H1 (cell line): ENCODE measurements at regions not wholly inside any gene's neighbourhood (a gene's known extent, or its start where the extent isn't known, plus 50 kb on each side); places are given as distances from the start of the nearest gene placed in this dataset.
"Not testable (repeated sequence)": the region's sequence is repeated elsewhere in the genome, so short reads cannot be mapped to it uniquely, and the experiment has no call there.

Experiments used
- CTCF ChIA-PET: fragments of 300-600 bp; sonication (Branson Sonifier 250); formaldehyde crosslinking; loops from one replicate; lab custom pipeline; 2021; ENCODE audit not compliant: partially characterized antibody; lab: Charles Lee
- POLR2A ChIA-PET: fragments of 300-600 bp; sonication (Branson Sonifier 250); formaldehyde crosslinking; loops from one replicate; lab custom pipeline; 2021; ENCODE audit warnings: inconsistent platforms; ENCODE audit not compliant: partially characterized antibody; lab: Charles Lee
- DNase-seq, 2 experiments: peaks; one replicate each; pipeline versions ENCODE4 v3.0.0 to v3.0.0-alpha.2; 2010 to 2022; ENCODE audit warnings: low spot score in 2 of 2, low read depth in 1 of 2, mixed read lengths in 1 of 2
- FAIRE-seq: peaks from 2 replicates; lab custom pipeline; 2011; peaks lifted over from hg19 to GRCh38; lab: Jason Lieb, UNC
- H2AFZ ChIP-seq: 2 replicates; pipeline ENCODE4 v1.8.1; 2012; ENCODE audit warnings: low read length, inconsistent platforms
- H2AK5ac ChIP-seq: 2 replicates; pipeline ENCODE4 v1.6.1; 2013; ENCODE audit warnings: low read depth, low read length
- H2BK120ac ChIP-seq: replicated peaks from 2 replicates; pipeline ENCODE3; 2013; ENCODE audit warnings: low read depth, low read length, inconsistent platforms
- H2BK12ac ChIP-seq: 2 replicates; pipeline ENCODE4 v1.6.1; 2013; ENCODE audit warnings: low read depth, low read length
- H2BK15ac ChIP-seq: 2 replicates; pipeline ENCODE4 v1.6.1; 2013; ENCODE audit warnings: low read length
- H2BK20ac ChIP-seq: 2 replicates; pipeline ENCODE4 v1.6.1; 2013; ENCODE audit warnings: low read length
- H2BK5ac ChIP-seq: 2 replicates; pipeline ENCODE4 v1.6.1; 2013; ENCODE audit warnings: low read depth, low read length
- H3K14ac ChIP-seq: 2 replicates; pipeline ENCODE4 v1.6.1; 2013; ENCODE audit warnings: inconsistent platforms; ENCODE audit not compliant: insufficient read length
- H3K18ac ChIP-seq: 2 replicates; pipeline ENCODE4 v1.6.1; 2013; ENCODE audit warnings: low read length; ENCODE audit errors: extremely low read depth
- H3K23ac ChIP-seq: 2 replicates; pipeline ENCODE4 v1.6.1; 2013; ENCODE audit warnings: inconsistent platforms; ENCODE audit not compliant: insufficient read length
- H3K23me2 ChIP-seq: 2 replicates; pipeline ENCODE4 v1.6.1; 2013; ENCODE audit warnings: low read depth, low read length
- H3K27ac ChIP-seq: 2 replicates; pipeline ENCODE4 v1.6.1; 2011; ENCODE audit warnings: low read depth, low read length, inconsistent platforms
- H3K27me3 ChIP-seq, 4 experiments: replicated peaks in 1 of 4; 1 replicate in 1 of 4; 2 replicates in 3 of 4; pipeline versions ENCODE4 v1.6.1 to v1.8.1; 2011 to 2013; ENCODE audit warnings: low read length in 3 of 4, mild to moderate bottlenecking in 3 of 4, inconsistent platforms in 2 of 4, mixed read lengths in 2 of 4, moderate library complexity in 1 of 4; ENCODE audit not compliant: control insufficient read depth in 3 of 4, insufficient read depth in 3 of 4; ENCODE audit errors: extremely low read depth in 1 of 4
- H3K36me3 ChIP-seq, 4 experiments: 2 replicates each; pipeline versions ENCODE4 v1.6.1 to v1.8.1; 2011 to 2013; ENCODE audit warnings: mild to moderate bottlenecking in 4 of 4, low read length in 3 of 4, moderate library complexity in 2 of 4, control low read depth in 1 of 4, inconsistent platforms in 1 of 4; ENCODE audit not compliant: insufficient read depth in 4 of 4, control insufficient read depth in 2 of 4
- H3K4ac ChIP-seq: replicated peaks from 2 replicates; pipeline ENCODE3; 2013; ENCODE audit warnings: low read length, low read depth, mixed read lengths, inconsistent platforms; ENCODE audit not compliant: insufficient read length
- H3K4me1 ChIP-seq, 4 experiments: replicated peaks in 1 of 4; 1 replicate in 1 of 4; 2 replicates in 3 of 4; pipeline versions ENCODE4 v1.6.1 to v1.8.1; 2011 to 2013; ENCODE audit warnings: low read length in 3 of 4, inconsistent platforms in 2 of 4, mixed read lengths in 1 of 4; ENCODE audit not compliant: insufficient read depth in 4 of 4, control insufficient read depth in 3 of 4
- H3K4me2 ChIP-seq, 2 experiments: 2 replicates each; pipeline versions ENCODE4 v1.6.1 to v1.8.1; 2011 to 2013; ENCODE audit warnings: low read depth in 2 of 2, low read length in 2 of 2, control low read depth in 1 of 2, inconsistent platforms in 1 of 2, mild to moderate bottlenecking in 1 of 2; ENCODE audit not compliant: insufficient read depth in 1 of 2
- H3K4me3 ChIP-seq, 4 experiments: fragments of 200-600, 300-600 bp in 1 of 4; sonication (generic), shearing (Covaris generic), sonication (Bioruptor Twin) in 1 of 4; 2 replicates each; pipeline versions ENCODE4 v1.5.1 to v1.8.1; 2011 to 2016; ENCODE audit warnings: low read length in 4 of 4, low read depth in 3 of 4, control low read depth in 2 of 4, inconsistent platforms in 2 of 4, mild to moderate bottlenecking in 2 of 4, mixed read lengths in 1 of 4, moderate library complexity in 1 of 4; ENCODE audit not compliant: insufficient read depth in 2 of 4; ENCODE audit errors: extremely low read depth in 1 of 4
- H3K56ac ChIP-seq: replicated peaks from 2 replicates; pipeline ENCODE3; 2013; ENCODE audit warnings: low read depth, mild to moderate bottlenecking, mixed read lengths, low read length, inconsistent platforms; ENCODE audit not compliant: insufficient read length
- H3K79me1 ChIP-seq: 2 replicates; pipeline ENCODE4 v1.6.1; 2013; ENCODE audit warnings: low read depth, low read length, control low read depth
- H3K79me2 ChIP-seq, 2 experiments: 2 replicates each; pipeline versions ENCODE4 v1.6.1 to v1.8.1; 2012 to 2013; ENCODE audit warnings: low read length in 2 of 2, mild to moderate bottlenecking in 2 of 2, inconsistent platforms in 1 of 2; ENCODE audit not compliant: insufficient read depth in 2 of 2, control insufficient read depth in 1 of 2
- H3K9ac ChIP-seq, 4 experiments: replicated peaks in 1 of 4; 1 replicate in 1 of 4; 2 replicates in 3 of 4; pipeline versions ENCODE4 v1.6.1 to v1.8.1; 2011 to 2013; ENCODE audit warnings: low read depth in 3 of 4, low read length in 3 of 4, control low read depth in 2 of 4, mild to moderate bottlenecking in 2 of 4, moderate library complexity in 2 of 4, inconsistent platforms in 1 of 4; ENCODE audit errors: extremely low read depth in 1 of 4
- H3K9me3 ChIP-seq, 2 experiments: 2 replicates each; pipeline versions ENCODE4 v1.6.1 to v1.8.1; 2012 to 2013; ENCODE audit warnings: mild to moderate bottlenecking in 2 of 2, moderate library complexity in 2 of 2, control low read depth in 1 of 2, inconsistent platforms in 1 of 2, low read depth in 1 of 2, low read length in 1 of 2, mixed read lengths in 1 of 2; ENCODE audit not compliant: insufficient read depth in 2 of 2
- H4K20me1 ChIP-seq, 2 experiments: replicated peaks in 1 of 2; 2 replicates each; pipeline versions ENCODE3 to v1.8.1; 2011 to 2013; ENCODE audit warnings: inconsistent platforms in 2 of 2, low read length in 2 of 2, mild to moderate bottlenecking in 1 of 2; ENCODE audit not compliant: insufficient read depth in 2 of 2, control insufficient read depth in 1 of 2
- H4K5ac ChIP-seq: 2 replicates; pipeline ENCODE4 v1.6.1; 2013; ENCODE audit warnings: low read length, low read depth, mixed read lengths, inconsistent platforms; ENCODE audit not compliant: insufficient read length
- H4K8ac ChIP-seq: 2 replicates; pipeline ENCODE4 v1.8.0; 2013; ENCODE audit warnings: mild to moderate bottlenecking, moderate library complexity, low read length, inconsistent platforms; ENCODE audit not compliant: insufficient read depth; ENCODE audit errors: extremely low read depth
- H4K91ac ChIP-seq: replicated peaks from 2 replicates; pipeline ENCODE3; 2013; ENCODE audit warnings: low read length, mixed read lengths, inconsistent platforms; ENCODE audit not compliant: insufficient read length
- JUND ChIP-seq: IDR thresholded peaks from 2 replicates; pipeline ENCODE4 v1.6.1; 2011; ENCODE audit warnings: mild to moderate bottlenecking, improper control_type of control experiment, low read length
- NANOG ChIP-seq: IDR thresholded peaks from 2 replicates; pipeline ENCODE4 v1.6.1; 2011; ENCODE audit warnings: low read length, low read depth, mild to moderate bottlenecking, inconsistent platforms; ENCODE audit not compliant: insufficient read depth, poor library complexity, severe bottlenecking
- WGBS, 2 experiments: shearing (Covaris generic) in 1 of 2; methylation state at CpG; one replicate each; pipeline versions ENCODE4 v1.1.6 to v1.1.7; 2013 to 2015; ENCODE audit warnings: low lambda C conversion rate in 2 of 2, mixed read lengths in 2 of 2, inconsistent platforms in 1 of 2, low coverage in 1 of 2, missing lambda C conversion rate in 1 of 2; ENCODE audit not compliant: insufficient replicate concordance in 2 of 2, insufficient coverage in 1 of 2, insufficient read length in 1 of 2; ENCODE audit errors: extremely low coverage in 1 of 2, missing lambda C conversion rate in 1 of 2; 5-methylcytosine and 5-hydroxymethylcytosine counted together

- TF ChIP-seq JUND = 0 out of 2 replicates have a peak, but pooled peaks have one; percentile 18
- peak; percentile 74 for TF ChIP-seq NANOG
- TF ChIP-seq, all 59 proteins: peak for 2; not testable (repeated sequence) for 57
- peak; percentile 60 for FAIRE-seq
- H3K9me3 ChIP-seq, H4K8ac ChIP-seq, H2BK120ac ChIP-seq, DNase-seq, H2BK5ac ChIP-seq, H3K23me2 ChIP-seq, H3K27ac ChIP-seq, H2BK15ac ChIP-seq, H3K14ac ChIP-seq, H4K91ac ChIP-seq, POLR2A ChIA-PET, H3K56ac ChIP-seq, H3K23ac ChIP-seq, H3K79me2 ChIP-seq, H2AK5ac ChIP-seq, H3K18ac ChIP-seq, H3K36me3 ChIP-seq, H3K4me1 ChIP-seq, H4K5ac ChIP-seq, H3K9ac ChIP-seq, H2BK20ac ChIP-seq, H3K79me1 ChIP-seq, H2AFZ ChIP-seq, H3K4ac ChIP-seq, H4K20me1 ChIP-seq, H3K27me3 ChIP-seq, H2BK12ac ChIP-seq: not testable (repeated sequence)
- Histone ChIP-seq H3K4me3 (peak overlapping the region in 1 of 4 experiments; percentile 22; a peak in 1 of 8 replicates), H3K4me2 (peak overlapping the region; percentile 37 to 42; a peak in 2 of 4 replicates)
- 6% methylated on average over 5 of the region's 5 CpGs; no CpG with 5 or more reads in 1 of the 2 experiments for WGBS, 2 experiments
- CTCF ChIA-PET = interaction anchor here (0.6 kb wide), 1 partner anchor 176 kb away, joined by 3 read pairs; no protein-coding TSS in a partner anchor
Observed at GRCh38 chr1:196004388-196004787, 603.9 kb downstream of the KCNT2 start.
